Glomerular endothelial cell (primary cell): ENCODE measurements at regions not wholly inside any gene's neighbourhood (a gene's known extent, or its start where the extent isn't known, plus 50 kb on each side); places are given as distances from the start of the nearest gene placed in this dataset.

ENCODE experiments used
- DNase-seq: peaks from one replicate; pipeline ENCODE4 v3.0.0-alpha.2; 2011; ENCODE audit warnings: low read depth, low spot score; ENCODE audit errors: extremely low read depth

- no peak for DNase-seq
Observed at GRCh38 chr11:70853068-70853769, 399.2 kb downstream of the SHANK2 start.

GRCh38 chr11:70853770-70854108 is 398.6 kb downstream of the SHANK2 start:
- no peak for DNase-seq

- no peak for DNase-seq
Observed at GRCh38 chr11:70854201-70854600, 398.2 kb downstream of the SHANK2 start.

GRCh38 chr11:70854901-70855556 is 397.3 kb downstream of the SHANK2 start:
- no peak for DNase-seq

- DNase-seq = no peak
Observed at GRCh38 chr11:70857894-70858293, 394.5 kb downstream of the SHANK2 start.

GRCh38 chr11:70859180-70859579 is 393.2 kb downstream of the SHANK2 start:
- DNase-seq = no peak

- DNase-seq = no peak
Observed at GRCh38 chr11:70860888-70861287, 391.5 kb downstream of the SHANK2 start.

GRCh38 chr11:70861559-70861958 is 390.8 kb downstream of the SHANK2 start:
- DNase-seq = no peak

- DNase-seq = no peak
Observed at GRCh38 chr11:70862093-70862492, 390.3 kb downstream of the SHANK2 start.

- DNase-seq = no peak
Observed at GRCh38 chr11:70863186-70863585, 389.2 kb downstream of the SHANK2 start.

- no peak for DNase-seq
Observed at GRCh38 chr11:70863993-70864392, 388.4 kb downstream of the SHANK2 start.

GRCh38 chr11:70865356-70865755 is 387.0 kb downstream of the SHANK2 start:
- no peak for DNase-seq

GRCh38 chr11:70866834-70867233 is 385.5 kb downstream of the SHANK2 start:
- DNase-seq = no peak

- no peak for DNase-seq
Observed at GRCh38 chr11:70867281-70868047, 384.9 kb downstream of the SHANK2 start.

GRCh38 chr11:70868341-70868885 is 384.0 kb downstream of the SHANK2 start:
- DNase-seq = no peak

GRCh38 chr11:70869054-70869453 is 383.3 kb downstream of the SHANK2 start:
- DNase-seq = no peak

GRCh38 chr11:70871881-70872280 is 380.5 kb downstream of the SHANK2 start:
- DNase-seq = no peak

- no peak for DNase-seq
Observed at GRCh38 chr11:70872299-70872698, 380.1 kb downstream of the SHANK2 start.

GRCh38 chr11:70872955-70873735 is 379.2 kb downstream of the SHANK2 start:
- no peak for DNase-seq

GRCh38 chr11:70873736-70874412 is 378.5 kb downstream of the SHANK2 start:
- no peak for DNase-seq
